22Rv1 (cell line): ENCODE measurements at regions not wholly inside any gene's neighbourhood (a gene's known extent, or its start where the extent isn't known, plus 50 kb on each side); places are given as distances from the start of the nearest gene placed in this dataset.
A peak's percentile ranks its signal among the peaks of the same experiment; 100 is the strongest.

Source experiments
- H3K27ac ChIP-seq: fragments of 450-650 bp; 2 replicates; pipeline ENCODE4 v1.5.1; 2017
- CTCF ChIP-seq: fragments of 450-650 bp; IDR thresholded peaks from 2 replicates; pipeline ENCODE4 v1.5.1; 2017; ENCODE audit warnings: mild to moderate bottlenecking
- ZFX ChIP-seq: fragments of 450-650 bp; IDR thresholded peaks from 2 replicates; pipeline ENCODE4 v1.6.1; 2017; ENCODE audit warnings: antibody characterized with exemption, borderline replicate concordance

DNA sequence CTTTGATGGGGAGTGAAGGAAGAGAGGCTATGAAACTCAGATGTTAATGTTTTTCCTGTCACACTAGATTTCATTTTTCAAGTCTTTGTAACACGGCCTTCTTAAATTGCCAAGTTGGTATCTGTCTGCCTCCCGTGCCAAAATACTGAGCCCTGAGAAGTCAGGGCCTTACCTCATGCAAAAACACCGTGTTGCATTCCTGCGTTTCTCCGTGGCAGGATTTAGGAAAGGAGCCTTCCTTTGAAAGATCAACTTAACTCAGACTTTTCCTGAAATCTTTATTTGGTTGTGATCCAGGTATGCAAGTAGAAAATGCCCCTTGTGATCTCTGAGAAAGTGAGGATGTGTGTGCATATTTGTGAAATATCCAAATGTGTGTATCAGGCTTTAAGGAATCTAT lies 1291.0 kb upstream of the SLC10A2 start:
- TF ChIP-seq ZFX: no peak
- no peak for TF ChIP-seq CTCF
- H3K27ac ChIP-seq: no peak overlapping the region

GRCh38 chr13:104355041-104355670 lies 1288.9 kb upstream of the SLC10A2 start:
- no peak for TF ChIP-seq CTCF
- H3K27ac ChIP-seq: no peak overlapping the region

DNA sequence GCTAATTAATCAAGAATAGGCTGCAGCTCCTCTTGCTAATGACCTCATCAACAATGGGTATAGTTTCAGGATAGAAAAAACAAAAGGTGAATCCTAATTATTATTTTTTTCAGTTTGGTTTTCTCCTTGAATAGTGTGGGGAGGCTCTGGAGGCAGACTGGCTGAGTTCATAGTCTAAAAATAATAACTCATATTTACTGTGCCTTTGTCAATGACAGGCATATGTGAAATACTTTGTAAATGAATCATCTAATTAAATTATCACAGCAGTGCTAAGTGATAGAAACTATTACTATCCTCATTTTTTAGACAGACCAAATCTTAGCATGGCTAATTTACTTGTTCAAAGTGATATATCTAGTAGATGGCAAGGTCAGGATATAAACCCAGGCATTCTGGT lies 1261.0 kb upstream of the SLC10A2 start:
- no peak overlapping the region for H3K27ac ChIP-seq
- TF ChIP-seq CTCF (no peak), ZFX (no peak)

DNA sequence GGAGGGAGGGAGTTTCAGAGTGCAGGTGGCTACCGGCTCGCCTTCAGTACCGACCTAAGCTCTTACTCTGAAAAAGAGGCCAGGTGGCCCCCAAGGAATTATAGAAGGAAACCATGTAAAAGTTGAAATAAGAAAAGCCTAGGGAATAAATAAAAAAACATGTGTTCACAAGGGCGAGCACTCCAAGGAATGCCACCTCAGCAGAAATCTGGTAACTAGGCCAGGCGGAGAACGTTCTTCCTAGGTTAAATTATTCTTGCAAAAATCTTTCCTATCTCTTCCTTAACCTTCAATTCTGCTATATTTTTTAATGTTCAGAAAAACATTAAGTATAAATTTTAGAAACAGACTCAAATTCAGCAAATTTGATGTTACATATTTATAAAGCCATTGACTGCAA lies 1260.3 kb upstream of the SLC10A2 start:
- TF ChIP-seq CTCF: no peak
- no peak for TF ChIP-seq ZFX
- H3K27ac ChIP-seq: no peak overlapping the region

DNA sequence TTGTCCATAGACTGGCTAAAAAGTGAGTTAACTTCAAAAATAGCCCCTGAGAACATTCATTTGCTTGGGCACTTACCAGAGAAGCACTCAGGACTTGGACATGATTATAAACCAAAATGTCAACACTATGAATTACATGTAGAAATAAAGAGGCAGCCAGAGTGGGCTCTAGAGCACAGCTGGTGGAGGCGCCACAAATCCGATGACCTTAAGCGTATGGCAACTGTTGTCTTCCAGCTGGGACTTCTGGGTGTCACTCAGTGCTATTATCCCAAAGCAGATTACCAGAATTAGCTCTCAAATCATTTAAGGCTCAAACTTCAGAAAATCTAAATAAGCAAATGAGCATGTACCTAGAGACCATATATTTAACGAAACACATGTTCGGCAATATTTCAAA lies 1255.5 kb upstream of the SLC10A2 start:
- H3K27ac ChIP-seq: no peak overlapping the region
- TF ChIP-seq ZFX: no peak
- no peak for TF ChIP-seq CTCF

DNA sequence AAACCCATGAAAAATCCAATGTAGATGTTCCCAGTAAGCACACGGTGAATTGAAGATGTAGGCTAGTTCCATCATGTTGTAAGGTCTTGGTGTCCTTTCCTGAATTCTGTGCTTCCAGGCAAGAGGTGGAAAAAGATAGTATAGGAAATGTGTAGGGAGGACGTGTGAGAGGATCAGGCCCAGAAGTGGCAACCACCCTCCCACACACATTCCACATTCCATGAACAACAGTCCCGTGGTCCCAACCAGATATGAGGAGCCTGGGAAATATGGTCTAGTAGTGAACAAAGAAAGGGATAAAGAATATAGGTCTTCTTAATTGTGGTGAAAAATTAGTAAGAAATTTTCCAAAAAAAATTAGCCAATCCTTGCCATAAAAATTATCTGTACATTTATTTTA lies 1254.2 kb upstream of the SLC10A2 start:
- no peak for TF ChIP-seq ZFX
- no peak for TF ChIP-seq CTCF
- H3K27ac ChIP-seq: no peak overlapping the region

DNA sequence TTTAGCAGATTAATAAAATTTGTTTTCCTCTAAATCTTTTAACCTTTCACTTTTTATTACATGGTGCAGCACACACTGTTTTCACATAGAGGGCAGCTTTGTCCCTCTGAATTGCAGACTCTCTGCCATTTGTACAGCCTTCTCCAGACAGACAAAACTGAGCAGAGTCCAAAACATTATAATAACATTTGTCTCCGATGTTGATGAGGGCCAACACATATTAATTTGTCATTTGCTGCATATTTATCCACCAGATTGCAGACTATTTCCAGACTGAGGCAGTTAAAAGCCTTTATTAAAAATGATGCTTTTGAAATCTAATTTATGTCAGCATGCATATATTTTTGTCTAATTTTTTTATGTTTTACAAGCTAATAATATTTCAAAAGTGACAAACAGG lies 1251.9 kb upstream of the SLC10A2 start:
- TF ChIP-seq ZFX (no peak), CTCF (peak; percentile 65)
- H3K27ac ChIP-seq: no peak overlapping the region
